Activated B cell treated with CpG ODN at 0.5 μM for 24 hours (primary cell): ENCODE measurements at regions not wholly inside any gene's neighbourhood (a gene's known extent, or its start where the extent isn't known, plus 50 kb on each side); places are given as distances from the start of the nearest gene placed in this dataset.

ENCODE experiments used
- ATAC-seq: fragments of 200-7000 bp; cut with Tn5 transposase; one replicate; pipeline ENCODE4 v1.10.0; 2021; ENCODE audit warnings: low read depth, mild to moderate bottlenecking, moderate library complexity
- CTCF ChIA-PET: fragments of 350-600 bp; sonication (Branson Sonifier 250); formaldehyde crosslinking; loops from one replicate; lab custom pipeline; 2021; ENCODE audit warnings: antibody characterized with exemption; lab: Charles Lee
- POLR2A ChIA-PET: fragments of 350-600 bp; sonication (Branson Sonifier 250); formaldehyde crosslinking; loops from one replicate; lab custom pipeline; 2021; ENCODE audit warnings: antibody characterized with exemption; lab: Charles Lee
- DNase-seq: peaks from one replicate; pipeline ENCODE4 v3.0.0; 2022
- H3K27ac Mint-ChIP-seq: one replicate; pipeline ENCODE4 v1.8.0; 2020; ENCODE audit warnings: mixed read lengths
- H3K27me3 Mint-ChIP-seq: one replicate; pipeline ENCODE4 v1.8.0; 2021; ENCODE audit warnings: mixed read lengths
- H3K36me3 Mint-ChIP-seq: one replicate; pipeline ENCODE4 v1.8.0; 2021; ENCODE audit warnings: low read depth, mixed read lengths
- H3K4me1 Mint-ChIP-seq: one replicate; pipeline ENCODE4 v1.8.0; 2021; ENCODE audit warnings: mixed read lengths
- H3K4me3 Mint-ChIP-seq: one replicate; pipeline ENCODE4 v1.8.0; 2020; ENCODE audit warnings: mild to moderate bottlenecking, mixed read lengths
- H3K9me3 Mint-ChIP-seq: one replicate; pipeline ENCODE4 v1.8.0; 2020; ENCODE audit warnings: mixed read lengths
- CTCF ChIP-seq: fragments of 200-600 bp; IDR thresholded peaks from one replicate; pipeline ENCODE4 v1.8.0; 2022; ENCODE audit warnings: antibody characterized with exemption, mild to moderate bottlenecking
- intact Hi-C: fragments of 100-400 bp; cut with micrococcal nuclease; formaldehyde crosslinking; loops from one replicate; pipeline ENCODE4 v1.15.1; 2024

- H3K27ac Mint-ChIP-seq, result no peak overlapping the region
- H3K9me3 Mint-ChIP-seq, result no peaks in the 10 kb centered on the region
- no peak overlapping the region for H3K4me3 Mint-ChIP-seq
- no peak for DNase-seq
- no peaks in the 10 kb centered on the region for H3K4me1 Mint-ChIP-seq
- TF ChIP-seq CTCF, result no peak
- H3K36me3 Mint-ChIP-seq, result no peaks in the 10 kb centered on the region
- intact Hi-C loops, result no loop called here
- ChIA-PET CTCF (no interaction called here), POLR2A (no interaction called here)
- H3K27me3 Mint-ChIP-seq, result no peaks in the 10 kb centered on the region
- no peak for ATAC-seq
These were observed 174.9 kb downstream of the TNFSF13B start for GRCh38 chr13:108444448-108444847.

GRCh38 chr13:108448891-108449290 is 179.4 kb downstream of the TNFSF13B start:
- intact Hi-C loops, result no loop called here
- Mint-ChIP-seq H3K27me3 (no peaks in the 10 kb centered on the region), H3K27ac (no peak overlapping the region), H3K4me3 (no peak overlapping the region), H3K36me3 (no peaks in the 10 kb centered on the region), H3K9me3 (no peaks in the 10 kb centered on the region), H3K4me1 (no peaks in the 10 kb centered on the region)
- DNase-seq, result no peak
- TF ChIP-seq CTCF, result no peak
- no peak for ATAC-seq
- ChIA-PET CTCF (no interaction called here), POLR2A (no interaction called here)

GRCh38 chr13:108451121-108451520 is 178.3 kb upstream of the MYO16 start:
- TF ChIP-seq CTCF, result no peak
- ChIA-PET POLR2A (no interaction called here), CTCF (no interaction called here)
- intact Hi-C loops, result no loop called here
- DNase-seq, result no peak
- no peaks in the 10 kb centered on the region for H3K27me3 Mint-ChIP-seq
- H3K4me3 Mint-ChIP-seq, result no peak overlapping the region
- no peaks in the 10 kb centered on the region for H3K36me3 Mint-ChIP-seq
- H3K9me3 Mint-ChIP-seq, result peaks cover 2% of the 10 kb centered on the region
- H3K27ac Mint-ChIP-seq, result no peak overlapping the region
- no peak for ATAC-seq
- H3K4me1 Mint-ChIP-seq, result no peaks in the 10 kb centered on the region

GRCh38 chr13:108455320-108455719 is 174.1 kb upstream of the MYO16 start:
- H3K9me3 Mint-ChIP-seq, result peaks cover 2% of the 10 kb centered on the region
- no peaks in the 10 kb centered on the region for H3K36me3 Mint-ChIP-seq
- ChIA-PET POLR2A (no interaction called here), CTCF (no interaction called here)
- intact Hi-C loops, result no loop called here
- ATAC-seq (no peak), DNase-seq (no peak)
- no peak for TF ChIP-seq CTCF
- no peak overlapping the region for H3K27ac Mint-ChIP-seq
- no peaks in the 10 kb centered on the region for H3K27me3 Mint-ChIP-seq
- no peaks in the 10 kb centered on the region for H3K4me1 Mint-ChIP-seq
- H3K4me3 Mint-ChIP-seq, result no peak overlapping the region

GRCh38 chr13:108460043-108460442 is 169.4 kb upstream of the MYO16 start:
- ATAC-seq (no peak), DNase-seq (no peak)
- no peaks in the 10 kb centered on the region for H3K4me1 Mint-ChIP-seq
- ChIA-PET CTCF (no interaction called here), POLR2A (no interaction called here)
- H3K27ac Mint-ChIP-seq, result no peak overlapping the region
- no peak for TF ChIP-seq CTCF
- no peaks in the 10 kb centered on the region for H3K9me3 Mint-ChIP-seq
- no peak overlapping the region for H3K4me3 Mint-ChIP-seq
- no peaks in the 10 kb centered on the region for H3K27me3 Mint-ChIP-seq
- H3K36me3 Mint-ChIP-seq, result no peaks in the 10 kb centered on the region
- intact Hi-C loops, result no loop called here
